ENCODE measurements at regions not wholly inside any gene's neighbourhood (a gene's known extent, or its start where the extent isn't known, plus 50 kb on each side); places are given as distances from the start of the nearest gene placed in this dataset.

GRCh38 chr7:41028580-41028979 is 674.3 kb downstream of the INHBA start:
- DNase-seq (no peak), ATAC-seq (no peak)
- H3K4me3 Mint-ChIP-seq: no peak overlapping the region
- peaks cover 3% of the 10 kb centered on the region for H3K9me3 Mint-ChIP-seq
- no peaks in the 10 kb centered on the region for H3K36me3 Mint-ChIP-seq (ENCODE audit: insufficient read depth)
- H3K4me1 Mint-ChIP-seq (ENCODE audit: low read depth): no peaks in the 10 kb centered on the region
- no peaks in the 10 kb centered on the region for H3K27me3 Mint-ChIP-seq (ENCODE audit: low read depth)

GRCh38 chr7:41027428-41028115 is 675.3 kb downstream of the INHBA start:
- DNase-seq (no peak), ATAC-seq (no peak)
- peaks cover 3% of the 10 kb centered on the region for H3K9me3 Mint-ChIP-seq
- no peaks in the 10 kb centered on the region for H3K4me1 Mint-ChIP-seq (ENCODE audit: low read depth)
- no peaks in the 10 kb centered on the region for H3K36me3 Mint-ChIP-seq (ENCODE audit: insufficient read depth)
- H3K27me3 Mint-ChIP-seq (ENCODE audit: low read depth): no peaks in the 10 kb centered on the region
- no peak overlapping the region for H3K4me3 Mint-ChIP-seq

GRCh38 chr7:41024126-41024525 is 678.8 kb downstream of the INHBA start:
- Mint-ChIP-seq H3K27me3 (ENCODE audit: low read depth) (no peaks in the 10 kb centered on the region), H3K36me3 (ENCODE audit: insufficient read depth) (no peaks in the 10 kb centered on the region), H3K4me3 (no peak overlapping the region), H3K4me1 (ENCODE audit: low read depth) (no peaks in the 10 kb centered on the region), H3K9me3 (no peaks in the 10 kb centered on the region)
- no peak for DNase-seq
- ATAC-seq: no peak

- DNase-seq (no peak), ATAC-seq (no peak)
- no peaks in the 10 kb centered on the region for H3K4me1 Mint-ChIP-seq (ENCODE audit: low read depth)
Measured at GRCh38 chr7:41020056-41020455, 682.8 kb downstream of the INHBA start.

DNA sequence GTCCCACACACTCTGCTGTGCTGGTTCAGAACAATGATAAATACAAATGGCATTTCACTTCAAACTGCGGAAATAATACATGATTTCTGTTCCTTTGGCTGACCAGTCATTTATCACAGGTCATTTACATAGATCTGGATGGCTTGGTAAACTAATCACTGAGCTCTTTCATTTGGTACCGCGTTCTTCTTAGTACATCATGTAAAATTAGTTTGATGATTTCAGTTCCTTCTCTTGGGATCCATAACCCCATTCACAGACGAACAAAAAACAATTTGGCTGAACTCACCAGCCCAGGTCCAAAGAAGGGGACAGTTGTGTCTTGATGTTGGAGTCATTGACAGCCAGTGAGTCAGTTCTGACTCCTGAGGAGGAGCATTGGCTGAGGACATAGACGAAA is 689.8 kb downstream of the INHBA start:
- H3K4me3 Mint-ChIP-seq: no peak overlapping the region
- no peaks in the 10 kb centered on the region for H3K27me3 Mint-ChIP-seq (ENCODE audit: low read depth)
- no peaks in the 10 kb centered on the region for H3K4me1 Mint-ChIP-seq (ENCODE audit: low read depth)
- no peaks in the 10 kb centered on the region for H3K36me3 Mint-ChIP-seq (ENCODE audit: insufficient read depth)
- ATAC-seq (no peak), DNase-seq (no peak)
- H3K9me3 Mint-ChIP-seq: peaks cover 5% of the 10 kb centered on the region

More at GRCh38 chr7:41020056-41020455, 682.8 kb downstream of the INHBA start:
- Mint-ChIP-seq H3K27me3 (ENCODE audit: low read depth) (no peaks in the 10 kb centered on the region), H3K9me3 (no peaks in the 10 kb centered on the region), H3K4me3 (no peak overlapping the region), H3K36me3 (ENCODE audit: insufficient read depth) (no peaks in the 10 kb centered on the region)

GRCh38 chr7:41012041-41012440 is 690.8 kb downstream of the INHBA start:
- Mint-ChIP-seq H3K27me3 (ENCODE audit: low read depth) (no peaks in the 10 kb centered on the region), H3K9me3 (peaks cover 5% of the 10 kb centered on the region), H3K4me3 (no peak overlapping the region), H3K4me1 (ENCODE audit: low read depth) (no peaks in the 10 kb centered on the region), H3K36me3 (ENCODE audit: insufficient read depth) (no peaks in the 10 kb centered on the region)
- DNase-seq: no peak
- ATAC-seq: no peak

- Mint-ChIP-seq H3K4me1 (ENCODE audit: low read depth) (no peaks in the 10 kb centered on the region), H3K9me3 (peaks cover 5% of the 10 kb centered on the region), H3K4me3 (no peak overlapping the region), H3K27me3 (ENCODE audit: low read depth) (no peaks in the 10 kb centered on the region), H3K36me3 (ENCODE audit: insufficient read depth) (no peaks in the 10 kb centered on the region)
- ATAC-seq: no peak
- no peak for DNase-seq
Measured at GRCh38 chr7:41010967-41011366, 691.9 kb downstream of the INHBA start.

GRCh38 chr7:41010418-41010817 is 692.5 kb downstream of the INHBA start:
- Mint-ChIP-seq H3K27me3 (ENCODE audit: low read depth) (no peaks in the 10 kb centered on the region), H3K9me3 (peaks cover 5% of the 10 kb centered on the region), H3K36me3 (ENCODE audit: insufficient read depth) (no peaks in the 10 kb centered on the region), H3K4me1 (ENCODE audit: low read depth) (no peaks in the 10 kb centered on the region), H3K4me3 (no peak overlapping the region)
- ATAC-seq (no peak), DNase-seq (no peak)

DNA sequence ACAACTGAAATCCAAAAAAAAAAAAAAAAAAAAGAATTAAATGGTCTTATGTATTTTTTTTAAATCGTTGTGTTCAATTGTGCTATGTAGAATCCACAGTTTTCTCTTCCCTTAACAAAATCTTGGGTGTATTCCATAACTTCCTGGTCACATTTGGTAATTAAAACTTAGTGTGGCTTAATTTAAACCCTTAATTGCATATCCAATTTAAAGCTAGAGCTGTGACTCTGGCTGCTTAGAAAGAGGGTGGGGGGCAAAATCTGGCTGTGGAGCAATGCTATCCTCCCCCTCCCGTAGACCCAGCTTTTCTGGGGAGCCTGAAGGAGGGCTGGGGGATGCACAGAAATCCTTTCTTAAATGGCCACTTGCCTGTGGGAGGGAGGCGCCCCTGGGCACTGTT is 695.1 kb downstream of the INHBA start:
- Mint-ChIP-seq H3K4me3 (no peak overlapping the region), H3K36me3 (ENCODE audit: insufficient read depth) (no peaks in the 10 kb centered on the region), H3K9me3 (peaks cover 5% of the 10 kb centered on the region), H3K27me3 (ENCODE audit: low read depth) (no peaks in the 10 kb centered on the region), H3K4me1 (ENCODE audit: low read depth) (no peaks in the 10 kb centered on the region)
- no peak for ATAC-seq
- DNase-seq: no peak

GRCh38 chr7:41007351-41007751 is 695.5 kb downstream of the INHBA start:
- ATAC-seq (no peak), DNase-seq (no peak)
- Mint-ChIP-seq H3K4me3 (no peak overlapping the region), H3K9me3 (peaks cover 5% of the 10 kb centered on the region), H3K4me1 (ENCODE audit: low read depth) (no peaks in the 10 kb centered on the region), H3K27me3 (ENCODE audit: low read depth) (no peaks in the 10 kb centered on the region), H3K36me3 (ENCODE audit: insufficient read depth) (no peaks in the 10 kb centered on the region)

- no peak overlapping the region for H3K4me3 Mint-ChIP-seq
- no peaks in the 10 kb centered on the region for H3K27me3 Mint-ChIP-seq (ENCODE audit: low read depth)
- no peaks in the 10 kb centered on the region for H3K4me1 Mint-ChIP-seq (ENCODE audit: low read depth)
- H3K9me3 Mint-ChIP-seq: peaks cover 7% of the 10 kb centered on the region
- no peaks in the 10 kb centered on the region for H3K36me3 Mint-ChIP-seq (ENCODE audit: insufficient read depth)
- DNase-seq: no peak
- ATAC-seq: no peak
Measured at GRCh38 chr7:41006306-41006995, 696.4 kb downstream of the INHBA start.

- ATAC-seq (no peak), DNase-seq (no peak)
- Mint-ChIP-seq H3K4me1 (ENCODE audit: low read depth) (no peaks in the 10 kb centered on the region), H3K4me3 (no peak overlapping the region), H3K27me3 (ENCODE audit: low read depth) (no peaks in the 10 kb centered on the region), H3K9me3 (peaks cover 10% of the 10 kb centered on the region), H3K36me3 (ENCODE audit: insufficient read depth) (no peaks in the 10 kb centered on the region)
Measured at GRCh38 chr7:41005374-41005901, 697.5 kb downstream of the INHBA start.

- H3K9me3 Mint-ChIP-seq: peaks cover 6% of the 10 kb centered on the region
- ATAC-seq (no peak), DNase-seq (no peak)
- no peak overlapping the region for H3K4me3 Mint-ChIP-seq
- H3K27me3 Mint-ChIP-seq (ENCODE audit: low read depth): no peaks in the 10 kb centered on the region
- H3K4me1 Mint-ChIP-seq (ENCODE audit: low read depth): no peaks in the 10 kb centered on the region
- no peaks in the 10 kb centered on the region for H3K36me3 Mint-ChIP-seq (ENCODE audit: insufficient read depth)
Measured at GRCh38 chr7:41003977-41004376, 698.9 kb downstream of the INHBA start.

- Mint-ChIP-seq H3K4me3 (no peak overlapping the region), H3K36me3 (ENCODE audit: insufficient read depth) (no peaks in the 10 kb centered on the region), H3K27me3 (ENCODE audit: low read depth) (no peaks in the 10 kb centered on the region), H3K4me1 (ENCODE audit: low read depth) (no peaks in the 10 kb centered on the region), H3K9me3 (peaks cover 6% of the 10 kb centered on the region)
- DNase-seq: no peak
- ATAC-seq: no peak
Measured at GRCh38 chr7:41003611-41003940, 699.3 kb downstream of the INHBA start.

Data from activated T-cell treated with anti-CD3 and anti-CD28 coated beads, Interleukin-2, amount 50 U/mL, for 4 hours (primary cell).